ENCODE measurements at regions not wholly inside any gene's neighbourhood (a gene's known extent, or its start where the extent isn't known, plus 50 kb on each side); places are given as distances from the start of the nearest gene placed in this dataset.

DNA sequence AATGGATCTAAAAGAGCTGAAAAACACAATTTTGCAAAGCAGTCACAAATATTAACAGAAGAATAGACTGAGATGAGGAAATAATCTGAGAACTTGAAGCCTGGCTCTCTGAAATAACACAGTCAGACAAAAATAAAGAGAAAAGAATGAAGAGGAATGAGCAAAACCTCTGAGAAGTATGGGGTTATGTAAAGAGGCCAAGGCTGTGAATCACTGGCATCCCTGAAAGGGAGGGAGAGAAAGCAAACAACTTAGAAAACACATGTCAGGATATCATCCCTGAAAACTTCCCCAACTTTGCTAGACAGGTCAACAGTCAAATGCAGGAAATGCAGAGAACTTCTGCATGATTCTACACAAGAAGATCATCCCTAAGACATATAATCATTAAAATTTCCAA, 73.5 kb upstream of the LHCGR start:
- H3K9me3 ChIP-seq (ENCODE audit: control insufficient read depth in 4 of 4, insufficient read depth in 3 of 4, low read length in 3 of 4): peaks cover 0 to 6% (median 2%) of the 10 kb centered on the region in 4 donors
- no peaks in the 10 kb centered on the region for H3K27me3 ChIP-seq (ENCODE audit: control insufficient read depth in 3 of 3, insufficient read depth in 3 of 3, low read length in 2 of 3)
- H3K4me3 ChIP-seq: no peak overlapping the region
- TF ChIP-seq, protein P1, sequence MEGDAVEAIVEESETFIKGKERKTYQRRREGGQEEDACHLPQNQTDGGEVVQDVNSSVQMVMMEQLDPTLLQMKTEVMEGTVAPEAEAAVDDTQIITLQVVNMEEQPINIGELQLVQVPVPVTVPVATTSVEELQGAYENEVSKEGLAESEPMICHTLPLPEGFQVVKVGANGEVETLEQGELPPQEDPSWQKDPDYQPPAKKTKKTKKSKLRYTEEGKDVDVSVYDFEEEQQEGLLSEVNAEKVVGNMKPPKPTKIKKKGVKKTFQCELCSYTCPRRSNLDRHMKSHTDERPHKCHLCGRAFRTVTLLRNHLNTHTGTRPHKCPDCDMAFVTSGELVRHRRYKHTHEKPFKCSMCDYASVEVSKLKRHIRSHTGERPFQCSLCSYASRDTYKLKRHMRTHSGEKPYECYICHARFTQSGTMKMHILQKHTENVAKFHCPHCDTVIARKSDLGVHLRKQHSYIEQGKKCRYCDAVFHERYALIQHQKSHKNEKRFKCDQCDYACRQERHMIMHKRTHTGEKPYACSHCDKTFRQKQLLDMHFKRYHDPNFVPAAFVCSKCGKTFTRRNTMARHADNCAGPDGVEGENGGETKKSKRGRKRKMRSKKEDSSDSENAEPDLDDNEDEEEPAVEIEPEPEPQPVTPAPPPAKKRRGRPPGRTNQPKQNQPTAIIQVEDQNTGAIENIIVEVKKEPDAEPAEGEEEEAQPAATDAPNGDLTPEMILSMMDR (IDR thresholded peaks at IDR 0.05; ENCODE audit: control extremely low read depth, extremely low read depth): no peak
- H3K27ac ChIP-seq (ENCODE audit: low read depth in 1 of 2, low read length in 1 of 2): no peak overlapping the region
- no peaks in the 10 kb centered on the region for H3K36me3 ChIP-seq (ENCODE audit: control insufficient read depth in 4 of 4, insufficient read depth in 4 of 4, low read length in 4 of 4)
- H3K4me1 ChIP-seq (ENCODE audit: control insufficient read depth in 5 of 5, insufficient read depth in 5 of 5, low read length in 5 of 5): no peaks in the 10 kb centered on the region
- H3K9ac ChIP-seq (ENCODE audit: insufficient read depth in 1 of 2, low read length in 2 of 2): no peak overlapping the region
- DNase-seq (no peak), ATAC-seq (ENCODE audit: insufficient read depth, low FRiP score) (no peak)

DNA sequence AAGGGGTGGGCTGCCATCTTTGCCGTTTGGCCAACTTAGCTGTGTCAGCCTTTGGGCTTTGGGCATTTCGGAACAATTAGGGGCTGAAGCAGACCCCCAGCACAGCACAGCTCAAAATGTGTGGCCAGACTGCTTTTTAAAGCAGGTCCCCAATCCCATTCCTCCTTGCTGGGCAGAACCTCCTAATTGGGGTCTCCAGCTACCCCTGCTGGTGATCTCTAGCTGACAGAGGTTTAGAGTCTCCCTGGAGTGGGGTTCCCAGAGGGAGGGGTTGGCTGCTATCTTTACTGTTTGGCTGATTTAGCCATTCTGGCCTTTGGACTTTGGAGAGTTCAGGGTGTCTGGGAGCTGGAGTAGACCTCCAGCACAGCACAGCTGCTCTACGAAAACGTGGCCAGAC, 71.5 kb upstream of the LHCGR start:
- TF ChIP-seq, protein P1 (IDR thresholded peaks at IDR 0.05; ENCODE audit: control extremely low read depth, extremely low read depth): no peak
- no peak for ATAC-seq (ENCODE audit: insufficient read depth, low FRiP score)

DNA sequence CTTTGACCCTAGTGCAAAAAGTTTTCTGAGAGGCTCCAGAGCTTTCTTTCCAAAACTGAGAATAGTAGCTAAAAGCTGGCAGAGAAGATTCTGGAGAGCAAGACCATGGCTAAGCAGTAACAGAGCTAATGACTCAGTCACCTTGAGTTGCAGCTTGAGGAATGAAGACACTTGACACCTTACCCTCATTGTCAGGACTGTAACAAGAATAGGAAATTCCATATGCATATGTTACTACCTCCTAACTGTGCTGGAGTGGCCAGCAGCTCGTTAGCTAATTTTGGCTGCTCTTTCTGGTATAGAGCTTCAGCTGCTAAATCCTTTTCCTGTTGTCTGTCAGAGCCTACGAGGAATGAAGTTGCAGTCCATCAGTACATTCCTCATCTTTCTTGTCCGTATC, 68.6 kb upstream of the LHCGR start:
- TF ChIP-seq, protein P1 (IDR thresholded peaks at IDR 0.05; ENCODE audit: control extremely low read depth, extremely low read depth): no peak
- Histone ChIP-seq H3K27me3 (ENCODE audit: control insufficient read depth in 3 of 3, insufficient read depth in 3 of 3, low read length in 2 of 3) (no peaks in the 10 kb centered on the region), H3K36me3 (ENCODE audit: control insufficient read depth in 4 of 4, insufficient read depth in 4 of 4, low read length in 4 of 4) (no peaks in the 10 kb centered on the region), H3K9ac (ENCODE audit: insufficient read depth in 1 of 2, low read length in 2 of 2) (no peak overlapping the region), H3K9me3 (ENCODE audit: control insufficient read depth in 4 of 4, insufficient read depth in 3 of 4, low read length in 3 of 4) (peaks cover 0 to 3% (median 0%) of the 10 kb centered on the region in 4 donors), H3K27ac (ENCODE audit: low read depth in 1 of 2, low read length in 1 of 2) (no peak overlapping the region), H3K4me1 (ENCODE audit: control insufficient read depth in 5 of 5, insufficient read depth in 5 of 5, low read length in 5 of 5) (no peaks in the 10 kb centered on the region), H3K4me3 (no peak overlapping the region)
- DNase-seq: no peak
- no peak for ATAC-seq (ENCODE audit: insufficient read depth, low FRiP score)
- 75 to 78% methylated on average over 3 of the region's 3 CpGs for WGBS, 2 donors

More for the DNA sequence above, 71.5 kb upstream of the LHCGR start:
- WGBS, 2 donors: 79 to 86% methylated on average over 4 of the region's 4 CpGs
- H3K9ac ChIP-seq (ENCODE audit: insufficient read depth in 1 of 2, low read length in 2 of 2): no peak overlapping the region
- H3K9me3 ChIP-seq (ENCODE audit: control insufficient read depth in 4 of 4, insufficient read depth in 3 of 4, low read length in 3 of 4): peaks cover 0 to 3% (median 0%) of the 10 kb centered on the region in 4 donors
- H3K4me3 ChIP-seq: no peak overlapping the region
- no peak for DNase-seq
- no peaks in the 10 kb centered on the region for H3K27me3 ChIP-seq (ENCODE audit: control insufficient read depth in 3 of 3, insufficient read depth in 3 of 3, low read length in 2 of 3)
- no peak overlapping the region for H3K27ac ChIP-seq (ENCODE audit: low read depth in 1 of 2, low read length in 1 of 2)
- no peaks in the 10 kb centered on the region for H3K36me3 ChIP-seq (ENCODE audit: control insufficient read depth in 4 of 4, insufficient read depth in 4 of 4, low read length in 4 of 4)
- H3K4me1 ChIP-seq (ENCODE audit: control insufficient read depth in 5 of 5, insufficient read depth in 5 of 5, low read length in 5 of 5): no peaks in the 10 kb centered on the region

DNA sequence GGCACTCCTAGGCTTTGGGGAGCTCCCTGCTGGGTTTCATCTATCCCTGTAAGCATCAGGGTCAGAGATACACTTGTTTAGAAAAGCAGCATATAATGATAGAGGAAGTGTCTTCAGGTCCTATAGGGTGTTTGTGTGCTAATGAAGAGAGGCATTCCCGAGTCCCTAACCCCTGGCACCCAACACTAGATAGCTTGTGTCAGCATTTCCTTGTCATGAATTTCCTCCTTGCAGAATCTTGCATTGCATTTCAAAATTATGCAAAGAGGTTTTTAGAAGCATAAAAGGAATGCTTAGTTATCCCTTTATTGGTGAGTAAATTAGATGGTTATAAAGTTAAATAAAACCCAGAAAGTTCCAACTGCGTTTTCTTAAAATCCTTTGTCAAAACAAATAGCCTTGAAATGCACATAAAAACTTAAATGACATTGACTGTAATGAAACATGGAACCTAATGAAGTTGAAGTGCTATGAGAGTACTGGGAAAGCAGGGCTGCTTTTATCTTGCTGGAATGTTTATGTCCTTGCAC, 63.7 kb upstream of the LHCGR start:
- no peaks in the 10 kb centered on the region for H3K36me3 ChIP-seq (ENCODE audit: control insufficient read depth in 4 of 4, insufficient read depth in 4 of 4, low read length in 4 of 4)
- H3K4me3 ChIP-seq: no peak overlapping the region
- H3K9ac ChIP-seq (ENCODE audit: insufficient read depth in 1 of 2, low read length in 2 of 2): no peak overlapping the region
- H3K27ac ChIP-seq (ENCODE audit: low read depth in 1 of 2, low read length in 1 of 2): no peak overlapping the region
- 75 to 80% methylated on average over 2 of the region's 2 CpGs for WGBS, 2 donors
- TF ChIP-seq, protein P1 (IDR thresholded peaks at IDR 0.05; ENCODE audit: control extremely low read depth, extremely low read depth): no peak
- DNase-seq (no peak), ATAC-seq (ENCODE audit: insufficient read depth, low FRiP score) (no peak)
- no peaks in the 10 kb centered on the region for H3K9me3 ChIP-seq (ENCODE audit: control insufficient read depth in 4 of 4, insufficient read depth in 3 of 4, low read length in 3 of 4)
- no peaks in the 10 kb centered on the region for H3K4me1 ChIP-seq (ENCODE audit: control insufficient read depth in 5 of 5, insufficient read depth in 5 of 5, low read length in 5 of 5)
- no peaks in the 10 kb centered on the region for H3K27me3 ChIP-seq (ENCODE audit: control insufficient read depth in 3 of 3, insufficient read depth in 3 of 3, low read length in 2 of 3)

Measured in lung (tissue), 11 donors.